Right kidney (tissue), 1 donor: ENCODE measurements at regions not wholly inside any gene's neighbourhood (a gene's known extent, or its start where the extent isn't known, plus 50 kb on each side); places are given as distances from the start of the nearest gene placed in this dataset.
"Not testable (repeated sequence)": the region's sequence is repeated elsewhere in the genome, so short reads cannot be mapped to it uniquely, and the experiment has no call there.

ENCODE experiments used
- DNase-seq: peaks from one replicate; pipeline ENCODE4 v3.0.0-alpha.2; 2016

GRCh38 chr16:65832679-65833078 is 533.8 kb upstream of the CDH5 start:
- no peak for DNase-seq

- no peak for DNase-seq
These were observed 534.4 kb upstream of the CDH5 start for GRCh38 chr16:65831903-65832666.

- DNase-seq: no peak
These were observed 537.4 kb upstream of the CDH5 start for GRCh38 chr16:65829076-65829475.

GRCh38 chr16:65828296-65828695 is 538.2 kb upstream of the CDH5 start:
- no peak for DNase-seq

GRCh38 chr16:65827231-65827630 is 539.3 kb upstream of the CDH5 start:
- DNase-seq: no peak

- DNase-seq: no peak
These were observed 541.2 kb upstream of the CDH5 start for GRCh38 chr16:65825191-65825856.

- DNase-seq: no peak
These were observed 544.3 kb upstream of the CDH5 start for GRCh38 chr16:65822148-65822547.

- DNase-seq: no peak
These were observed 547.2 kb upstream of the CDH5 start for GRCh38 chr16:65819136-65819898.

- no peak for DNase-seq
These were observed 548.7 kb upstream of the CDH5 start for GRCh38 chr16:65817799-65818198.

- DNase-seq: no peak
These were observed 549.4 kb upstream of the CDH5 start for GRCh38 chr16:65817066-65817465.

- no peak for DNase-seq
These were observed 549.9 kb upstream of the CDH5 start for GRCh38 chr16:65816556-65816955.

- DNase-seq: no peak
These were observed 550.8 kb upstream of the CDH5 start for GRCh38 chr16:65815707-65816106.

GRCh38 chr16:65813879-65814278 is 552.6 kb upstream of the CDH5 start:
- DNase-seq: not testable (repeated sequence)

GRCh38 chr16:65809627-65810026 is 556.9 kb upstream of the CDH5 start:
- DNase-seq: no peak

- no peak for DNase-seq
These were observed 557.7 kb upstream of the CDH5 start for GRCh38 chr16:65808790-65809189.

GRCh38 chr16:65807858-65808257 is 558.6 kb upstream of the CDH5 start:
- DNase-seq: no peak

GRCh38 chr16:65805704-65806103 is 560.8 kb upstream of the CDH5 start:
- DNase-seq: not testable (repeated sequence)

GRCh38 chr16:65796481-65796880 is 570.0 kb upstream of the CDH5 start:
- DNase-seq: no peak

- no peak for DNase-seq
These were observed 571.5 kb upstream of the CDH5 start for GRCh38 chr16:65794973-65795372.

GRCh38 chr16:65793781-65794180 is 572.7 kb upstream of the CDH5 start:
- DNase-seq: no peak

- DNase-seq: no peak
These were observed 575.7 kb upstream of the CDH5 start for GRCh38 chr16:65790768-65791167.

- no peak for DNase-seq
These were observed 577.1 kb upstream of the CDH5 start for GRCh38 chr16:65789161-65789945.
